Spleen (tissue), 7 donors: ENCODE measurements at regions not wholly inside any gene's neighbourhood (a gene's known extent, or its start where the extent isn't known, plus 50 kb on each side); places are given as distances from the start of the nearest gene placed in this dataset.

Experiments used
- CTCF ChIP-seq, 11 experiments: fragments of 200-600 bp in 7 of 11; fragments of 450-650 bp in 4 of 11; sonication (generic) in 4 of 11; IDR thresholded peaks in 8 of 11; conservative IDR thresholded peaks in 3 of 11; 1 replicate in 7 of 11; 2 replicates in 4 of 11; pipeline versions ENCODE4 v1.4.0 to v1.8.0; 2016 to 2021; ENCODE audit warnings: antibody characterized with exemption in 11 of 11, inconsistent platforms in 4 of 11, mild to moderate bottlenecking in 1 of 11
- POLR2A ChIP-seq, 3 donors: fragments of 450-650 bp; IDR thresholded peaks; one replicate each; pipeline ENCODE4 v1.5.1; 2017; ENCODE audit warnings: antibody characterized with exemption in 3 of 3, mild to moderate bottlenecking in 1 of 3
- POLR2AphosphoS5 ChIP-seq, 3 donors: sonication (generic); formaldehyde crosslinking; IDR thresholded peaks; one replicate each; pipeline ENCODE4 v1.5.1; 2017; ENCODE audit warnings: antibody characterized with exemption in 3 of 3
- donor health status: DM: no; HTN: no; CAD: no; lungs with moderate emphysema.
- donor health status: DM: no; HTN: no; CAD: no.
- donor health status: DM: no; HTN: no; CAD: no.

- TF ChIP-seq CTCF (IDR thresholded peaks at IDR 0.05 in 8 of 11, conservative IDR thresholded peaks at IDR 0.05 in 3 of 11), result no peak
- no peak for TF ChIP-seq POLR2AphosphoS5 (IDR thresholded peaks at IDR 0.05)
- TF ChIP-seq POLR2A (IDR thresholded peaks at IDR 0.05), result no peak
Observed at GRCh38 chr1:4318720-4319119, 335.7 kb upstream of the AJAP1 start.
